ENCODE measurements at regions not wholly inside any gene's neighbourhood (a gene's known extent, or its start where the extent isn't known, plus 50 kb on each side); places are given as distances from the start of the nearest gene placed in this dataset.

GRCh38 chr16:79542237-79542774 lies 58.2 kb downstream of the MAF start:
- TF ChIP-seq CTCF (IDR thresholded peaks at IDR 0.05) (no peak), POLR2A (IDR thresholded peaks at IDR 0.05) (no peak)
